ENCODE measurements at regions not wholly inside any gene's neighbourhood (a gene's known extent, or its start where the extent isn't known, plus 50 kb on each side); places are given as distances from the start of the nearest gene placed in this dataset.

DNA sequence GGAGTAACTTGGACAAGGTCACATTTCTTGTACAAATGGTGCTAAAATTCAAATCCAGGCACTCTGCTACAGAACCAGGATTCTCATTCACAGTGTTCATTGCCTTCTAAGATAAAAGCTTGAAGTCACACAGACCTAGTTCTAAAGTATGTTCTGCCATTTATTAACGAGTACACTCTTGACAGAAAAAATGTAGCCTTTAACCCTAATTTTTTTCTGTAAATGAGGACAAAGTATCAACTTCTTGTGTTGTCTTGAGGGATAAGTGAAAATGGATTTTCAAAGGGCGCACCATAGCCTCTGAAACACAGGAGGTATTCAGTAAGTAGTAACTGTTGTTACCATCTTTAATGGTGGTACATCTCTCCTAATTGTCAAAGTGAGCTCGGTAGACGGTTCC is 379.8 kb upstream of the FLRT2 start:
- TF ChIP-seq ZFX (IDR thresholded peaks at IDR 0.05; ENCODE audit: borderline replicate concordance) = no peak
- TF ChIP-seq, protein P1, sequence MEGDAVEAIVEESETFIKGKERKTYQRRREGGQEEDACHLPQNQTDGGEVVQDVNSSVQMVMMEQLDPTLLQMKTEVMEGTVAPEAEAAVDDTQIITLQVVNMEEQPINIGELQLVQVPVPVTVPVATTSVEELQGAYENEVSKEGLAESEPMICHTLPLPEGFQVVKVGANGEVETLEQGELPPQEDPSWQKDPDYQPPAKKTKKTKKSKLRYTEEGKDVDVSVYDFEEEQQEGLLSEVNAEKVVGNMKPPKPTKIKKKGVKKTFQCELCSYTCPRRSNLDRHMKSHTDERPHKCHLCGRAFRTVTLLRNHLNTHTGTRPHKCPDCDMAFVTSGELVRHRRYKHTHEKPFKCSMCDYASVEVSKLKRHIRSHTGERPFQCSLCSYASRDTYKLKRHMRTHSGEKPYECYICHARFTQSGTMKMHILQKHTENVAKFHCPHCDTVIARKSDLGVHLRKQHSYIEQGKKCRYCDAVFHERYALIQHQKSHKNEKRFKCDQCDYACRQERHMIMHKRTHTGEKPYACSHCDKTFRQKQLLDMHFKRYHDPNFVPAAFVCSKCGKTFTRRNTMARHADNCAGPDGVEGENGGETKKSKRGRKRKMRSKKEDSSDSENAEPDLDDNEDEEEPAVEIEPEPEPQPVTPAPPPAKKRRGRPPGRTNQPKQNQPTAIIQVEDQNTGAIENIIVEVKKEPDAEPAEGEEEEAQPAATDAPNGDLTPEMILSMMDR (IDR thresholded peaks at IDR 0.05) = no peak

All from 22Rv1 (cell line).